ENCODE measurements at regions not wholly inside any gene's neighbourhood (a gene's known extent, or its start where the extent isn't known, plus 50 kb on each side); places are given as distances from the start of the nearest gene placed in this dataset.

DNA sequence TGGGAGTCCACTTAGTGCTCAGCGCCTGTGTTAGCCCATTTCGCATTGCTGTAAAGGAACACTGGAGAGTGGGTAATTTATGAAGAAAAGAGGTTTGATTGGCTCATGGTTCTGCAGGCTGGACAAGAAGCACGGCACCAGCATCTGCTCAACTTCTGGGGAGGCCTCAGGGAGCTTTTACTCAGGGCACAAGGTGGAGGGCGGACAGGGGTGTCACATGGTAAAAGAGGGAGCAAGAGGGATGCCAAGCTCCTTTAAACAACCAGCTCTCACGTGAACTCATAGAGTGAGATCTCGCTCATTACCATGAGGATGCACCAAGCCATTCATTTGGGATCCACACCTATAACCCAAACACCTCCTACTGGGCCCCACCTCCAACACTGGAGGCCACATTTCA is 181.4 kb upstream of the TLE3 start:
- Mint-ChIP-seq H3K4me3 (no peak overlapping the region), H3K27ac (no peak overlapping the region), H3K4me1 (peaks cover 36% of the 10 kb centered on the region), H3K27me3 (peaks cover 4% of the 10 kb centered on the region), H3K9me3 (peaks cover 4% of the 10 kb centered on the region), H3K36me3 (peaks cover 3% of the 10 kb centered on the region)
- DNase-seq (ENCODE audit: low spot score in 2 of 2) (no peak), ATAC-seq (ENCODE audit: low read depth) (no peak)

DNA sequence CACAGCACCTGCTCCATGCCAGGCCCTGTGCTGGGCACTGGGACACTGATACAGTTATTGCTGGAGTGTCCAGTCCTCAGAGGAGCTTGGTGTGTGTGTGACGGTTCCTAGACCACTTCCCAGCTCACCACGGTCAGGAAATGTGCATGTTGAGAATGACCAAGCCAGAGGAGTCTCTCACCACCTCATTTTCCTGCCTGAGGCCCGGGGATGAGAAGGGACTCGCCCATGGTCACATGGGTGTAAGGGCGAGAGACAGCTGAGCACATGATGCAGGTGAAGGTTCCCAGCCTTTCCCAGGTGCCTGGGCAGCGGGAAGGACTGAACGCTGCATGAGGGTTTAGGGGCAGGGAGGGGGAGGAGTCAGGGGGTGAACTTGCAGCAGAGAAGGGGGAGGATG is 180.9 kb upstream of the TLE3 start:
- peaks cover 38% of the 10 kb centered on the region for H3K4me1 Mint-ChIP-seq
- H3K9me3 Mint-ChIP-seq, result peaks cover 4% of the 10 kb centered on the region
- no peak overlapping the region for H3K27ac Mint-ChIP-seq
- peaks cover 3% of the 10 kb centered on the region for H3K36me3 Mint-ChIP-seq
- DNase-seq (ENCODE audit: low spot score in 2 of 2) (no peak), ATAC-seq (ENCODE audit: low read depth) (no peak)
- H3K4me3 Mint-ChIP-seq, result no peak overlapping the region
- peaks cover 4% of the 10 kb centered on the region for H3K27me3 Mint-ChIP-seq

DNA sequence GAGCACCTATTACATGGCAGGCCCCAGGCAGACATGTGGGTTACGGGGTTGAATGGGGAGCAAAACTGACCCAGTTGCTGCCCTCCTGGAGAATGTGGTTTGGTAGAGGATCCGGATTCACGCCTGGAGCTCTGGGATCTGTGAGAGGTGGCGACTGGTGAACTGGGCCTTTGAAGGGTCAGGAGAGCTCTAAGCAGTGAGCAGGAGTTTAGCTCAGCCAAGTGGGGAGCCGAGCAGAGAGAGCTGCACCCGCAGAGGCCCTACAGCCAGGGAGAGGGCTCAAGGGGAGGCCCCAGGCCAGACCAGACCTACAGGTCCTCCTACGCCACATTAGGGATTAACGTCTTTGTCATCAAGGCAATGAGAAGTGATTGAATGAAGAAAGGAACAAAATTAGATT is 179.8 kb upstream of the TLE3 start:
- DNase-seq (ENCODE audit: low spot score in 2 of 2) (no peak), ATAC-seq (ENCODE audit: low read depth) (no peak)
- peaks cover under 1% of the 10 kb centered on the region for H3K27me3 Mint-ChIP-seq
- H3K36me3 Mint-ChIP-seq, result peaks cover under 1% of the 10 kb centered on the region
- H3K9me3 Mint-ChIP-seq, result peaks cover under 1% of the 10 kb centered on the region
- H3K4me1 Mint-ChIP-seq, result peaks cover 35% of the 10 kb centered on the region
- H3K27ac Mint-ChIP-seq, result no peak overlapping the region
- H3K4me3 Mint-ChIP-seq, result no peak overlapping the region

DNA sequence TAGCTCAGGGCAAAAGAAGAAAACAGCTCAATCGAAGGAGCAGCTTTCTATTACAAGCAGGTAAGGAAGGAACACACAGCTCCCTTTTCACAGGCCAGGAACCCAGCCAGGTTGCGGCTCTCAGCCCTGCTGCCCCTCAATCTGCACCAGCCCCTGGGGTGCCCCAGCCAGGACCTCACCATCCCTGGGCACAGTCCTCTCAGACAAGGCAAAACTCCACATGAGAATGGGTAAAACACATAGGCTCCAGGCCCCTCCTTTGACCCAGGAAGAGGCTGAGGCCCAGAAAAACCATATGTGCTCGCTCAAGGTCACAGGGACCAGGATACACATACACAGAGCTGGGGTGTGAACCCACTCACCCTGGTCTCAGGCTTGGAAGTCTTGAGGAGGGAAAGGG is 178.7 kb upstream of the TLE3 start:
- DNase-seq (ENCODE audit: low spot score in 2 of 2) (no peak), ATAC-seq (ENCODE audit: low read depth) (no peak)
- Mint-ChIP-seq H3K4me3 (no peak overlapping the region), H3K9me3 (no peaks in the 10 kb centered on the region), H3K27me3 (no peaks in the 10 kb centered on the region), H3K4me1 (peaks cover 29% of the 10 kb centered on the region), H3K27ac (no peak overlapping the region), H3K36me3 (no peaks in the 10 kb centered on the region)

DNA sequence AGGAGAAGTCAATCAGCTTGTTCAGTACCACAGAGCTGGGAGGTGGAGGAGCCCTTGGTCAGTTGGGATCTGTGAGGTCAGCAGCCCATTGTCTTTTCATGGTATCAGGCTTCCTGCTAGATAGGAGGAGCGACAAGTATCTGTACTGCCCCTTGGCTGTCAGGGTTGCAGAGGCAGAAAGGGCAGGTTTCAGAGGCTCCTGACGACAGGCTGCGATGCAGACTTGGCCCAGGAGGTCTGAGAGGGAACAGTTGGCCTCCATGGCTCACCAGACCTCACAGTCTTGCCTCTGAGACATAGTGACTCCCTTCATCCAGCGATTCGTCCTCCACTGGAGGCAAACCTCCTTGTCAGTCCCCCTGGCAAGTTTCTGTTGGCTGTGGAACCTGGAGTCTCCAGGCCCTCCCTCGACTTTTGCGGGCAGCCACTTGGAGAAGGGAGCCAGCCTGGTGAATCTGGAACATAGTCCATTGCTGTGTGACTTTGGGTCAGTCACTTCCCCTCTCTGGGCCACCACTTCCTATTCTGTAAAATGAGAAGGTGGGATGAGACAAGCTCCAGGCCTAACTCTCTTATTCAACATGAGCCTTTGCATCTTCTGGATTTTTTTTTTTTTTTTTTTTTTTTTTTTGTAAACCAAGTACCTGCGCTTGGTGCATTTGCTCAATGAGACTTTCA is 177.9 kb upstream of the TLE3 start:
- ATAC-seq (ENCODE audit: low read depth) (no peak), DNase-seq (ENCODE audit: low spot score in 2 of 2) (no peak)
- H3K9me3 Mint-ChIP-seq, result no peaks in the 10 kb centered on the region
- no peaks in the 10 kb centered on the region for H3K36me3 Mint-ChIP-seq
- peaks cover 27% of the 10 kb centered on the region for H3K4me1 Mint-ChIP-seq
- no peaks in the 10 kb centered on the region for H3K27me3 Mint-ChIP-seq
- no peak overlapping the region for H3K27ac Mint-ChIP-seq
- no peak overlapping the region for H3K4me3 Mint-ChIP-seq

DNA sequence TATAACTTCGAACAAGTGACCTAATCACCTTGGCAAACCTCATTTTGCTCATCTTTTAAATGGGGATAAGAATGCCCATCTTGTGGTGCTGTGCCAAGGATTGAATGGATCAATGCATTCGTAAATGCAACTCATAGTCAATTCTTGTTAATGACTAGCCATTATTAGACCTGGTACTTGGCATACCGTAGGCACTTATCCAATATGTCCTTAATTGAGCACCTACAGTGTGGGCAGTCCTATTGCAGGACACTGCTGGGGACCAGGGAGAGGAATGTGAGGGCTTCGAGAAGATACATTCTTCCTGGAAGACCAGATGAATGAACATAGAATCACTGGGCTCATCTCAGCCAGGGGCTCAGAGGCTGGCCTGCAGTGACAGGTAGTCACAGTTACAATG is 177.2 kb upstream of the TLE3 start:
- Mint-ChIP-seq H3K27me3 (no peaks in the 10 kb centered on the region), H3K27ac (no peak overlapping the region)
- no peak for ATAC-seq (ENCODE audit: low read depth)

DNA sequence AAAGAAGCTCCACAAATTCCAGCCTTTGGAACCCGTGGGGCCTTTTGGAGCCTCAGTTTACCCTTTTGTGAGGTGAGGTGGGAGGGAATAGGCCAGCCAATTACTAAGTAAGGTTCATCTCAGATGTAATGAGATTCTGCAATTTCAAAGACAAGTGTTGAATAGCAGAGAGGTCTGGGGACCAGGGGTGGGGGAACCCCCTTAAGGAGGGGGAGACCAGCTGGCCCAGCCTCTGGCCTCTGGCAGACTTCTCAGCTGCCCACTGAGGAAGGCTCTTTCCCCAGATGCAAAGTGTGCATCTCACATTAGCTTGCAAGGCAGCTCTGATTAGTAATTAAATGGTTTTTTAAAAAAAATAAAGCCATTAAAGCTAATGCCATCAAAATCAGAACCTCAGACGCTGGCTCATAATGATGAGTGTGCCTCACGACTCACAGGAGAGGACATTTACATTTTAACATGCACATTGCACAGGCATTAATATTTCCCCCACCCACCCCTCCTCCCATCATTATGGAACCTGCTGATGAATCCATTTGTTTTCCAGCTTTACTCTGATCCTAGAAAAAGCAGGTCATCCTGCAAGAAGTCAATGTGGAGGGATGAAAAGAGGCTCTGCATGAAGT is 176.7 kb upstream of the TLE3 start:
- H3K4me1 Mint-ChIP-seq, result peaks cover 31% of the 10 kb centered on the region
- ATAC-seq (ENCODE audit: low read depth) (no peak), DNase-seq (ENCODE audit: low spot score in 2 of 2) (no peak)
- H3K4me3 Mint-ChIP-seq, result no peak overlapping the region
- no peaks in the 10 kb centered on the region for H3K36me3 Mint-ChIP-seq
- H3K27ac Mint-ChIP-seq, result no peak overlapping the region
- no peaks in the 10 kb centered on the region for H3K27me3 Mint-ChIP-seq
- no peaks in the 10 kb centered on the region for H3K9me3 Mint-ChIP-seq

More for the DNA sequence above, 177.2 kb upstream of the TLE3 start:
- Mint-ChIP-seq H3K4me3 (no peak overlapping the region), H3K36me3 (no peaks in the 10 kb centered on the region), H3K4me1 (peaks cover 27% of the 10 kb centered on the region), H3K9me3 (no peaks in the 10 kb centered on the region)
- no peak for DNase-seq (ENCODE audit: low spot score in 2 of 2)

DNA sequence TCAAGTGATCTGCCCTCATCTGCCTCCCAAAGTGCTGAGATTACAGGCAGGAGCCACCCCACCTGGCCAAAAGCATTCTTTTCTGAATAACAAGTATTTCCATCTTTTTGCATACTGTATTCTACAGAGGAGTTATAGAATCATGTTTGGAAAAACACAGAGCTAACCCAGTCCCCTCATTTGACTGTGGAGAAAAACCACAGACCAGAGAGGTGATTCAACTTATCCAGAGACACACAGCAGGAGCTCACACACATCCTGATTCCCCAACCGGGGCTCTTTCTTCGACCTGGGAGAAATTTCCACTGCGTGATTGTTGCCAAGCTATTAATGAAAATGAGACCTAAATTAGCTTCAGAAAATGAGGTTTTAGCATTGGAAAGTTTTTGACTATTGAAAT is 176.1 kb upstream of the TLE3 start:
- no peaks in the 10 kb centered on the region for H3K9me3 Mint-ChIP-seq
- ATAC-seq (ENCODE audit: low read depth), result no peak

DNA sequence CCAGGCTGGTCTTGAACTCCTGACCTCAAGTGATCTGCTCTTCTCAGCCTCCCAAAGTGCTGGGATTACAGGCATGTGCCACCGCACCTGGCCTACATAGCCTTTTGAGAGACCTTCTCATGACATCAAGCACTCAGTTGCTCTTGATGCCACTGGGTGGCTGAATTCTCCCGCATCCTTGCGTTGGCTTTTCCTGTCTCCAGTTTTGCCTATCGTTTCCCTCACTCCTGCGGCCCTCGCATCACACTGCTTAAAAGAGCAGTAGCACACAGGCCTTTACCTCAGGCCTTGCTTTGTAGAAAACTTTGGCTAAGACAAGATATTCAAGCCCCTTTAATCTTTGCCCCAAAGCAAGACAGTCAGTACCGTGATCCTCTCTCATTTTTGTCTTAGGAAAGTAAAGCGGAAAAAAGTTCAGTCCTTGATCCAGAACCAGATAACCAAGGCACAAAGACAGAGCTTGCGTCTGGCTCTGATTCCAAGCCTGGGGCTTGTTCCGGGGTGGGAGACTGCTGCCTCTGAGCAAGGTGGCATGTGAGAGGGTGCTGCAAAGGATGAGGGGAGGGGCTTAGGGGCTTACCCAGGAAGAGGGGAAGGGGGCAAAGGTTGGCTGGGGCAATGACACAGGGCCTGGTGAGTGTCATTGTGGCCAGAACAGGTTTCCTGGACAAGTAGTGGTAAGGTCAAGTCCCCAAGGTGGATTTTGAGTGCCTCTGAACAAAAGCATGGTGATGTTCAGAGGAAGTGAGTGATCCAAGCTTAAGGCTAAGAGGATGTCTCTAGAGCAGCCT is 175.0 kb upstream of the TLE3 start:
- DNase-seq (ENCODE audit: low spot score in 2 of 2) (no peak), ATAC-seq (ENCODE audit: low read depth) (no peak)
- no peaks in the 10 kb centered on the region for H3K9me3 Mint-ChIP-seq
- no peaks in the 10 kb centered on the region for H3K36me3 Mint-ChIP-seq
- no peaks in the 10 kb centered on the region for H3K27me3 Mint-ChIP-seq
- H3K4me3 Mint-ChIP-seq, result no peak overlapping the region
- no peak overlapping the region for H3K27ac Mint-ChIP-seq
- peaks cover 39% of the 10 kb centered on the region for H3K4me1 Mint-ChIP-seq

More for the DNA sequence above, 176.1 kb upstream of the TLE3 start:
- DNase-seq (ENCODE audit: low spot score in 2 of 2), result no peak
- Mint-ChIP-seq H3K27me3 (no peaks in the 10 kb centered on the region), H3K27ac (no peak overlapping the region), H3K4me1 (peaks cover 34% of the 10 kb centered on the region), H3K4me3 (no peak overlapping the region), H3K36me3 (no peaks in the 10 kb centered on the region)

DNA sequence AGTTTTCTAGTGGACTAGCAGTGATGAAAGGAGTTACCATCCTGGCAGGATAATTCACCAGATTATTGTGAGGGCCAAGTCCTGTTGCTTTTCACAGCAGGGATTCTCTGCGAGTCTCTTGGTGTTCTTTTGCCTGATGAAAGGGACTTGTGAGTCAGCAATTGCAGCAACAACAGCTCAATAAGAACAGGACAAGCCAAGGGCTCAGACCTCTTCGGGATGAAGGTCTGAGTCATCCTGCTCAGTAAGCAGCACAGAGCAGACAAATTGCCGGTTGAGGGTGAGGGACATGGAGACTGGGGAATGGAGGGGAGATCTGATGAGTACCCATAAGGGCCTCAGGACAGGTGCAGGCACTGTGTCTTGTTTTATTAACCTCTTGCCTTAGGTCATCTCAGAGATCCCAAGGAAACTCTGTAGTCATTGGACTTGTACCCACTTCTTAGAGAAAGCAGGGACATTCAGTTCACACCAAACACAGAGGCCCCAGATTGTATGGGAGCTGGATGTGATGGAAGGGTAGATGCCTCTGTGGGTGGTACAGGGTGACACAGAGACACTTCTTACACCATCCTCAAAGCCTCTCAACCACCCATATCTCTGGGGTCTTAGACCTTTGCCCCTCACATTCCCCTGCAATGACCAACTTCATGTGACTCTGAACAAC is 173.8 kb upstream of the TLE3 start:
- Mint-ChIP-seq H3K27me3 (peaks cover 2% of the 10 kb centered on the region), H3K27ac (no peak overlapping the region), H3K9me3 (no peaks in the 10 kb centered on the region), H3K4me1 (peaks cover 44% of the 10 kb centered on the region), H3K36me3 (no peaks in the 10 kb centered on the region), H3K4me3 (no peak overlapping the region)
- ATAC-seq (ENCODE audit: low read depth), result no peak
- no peak for DNase-seq (ENCODE audit: low spot score in 2 of 2)

DNA sequence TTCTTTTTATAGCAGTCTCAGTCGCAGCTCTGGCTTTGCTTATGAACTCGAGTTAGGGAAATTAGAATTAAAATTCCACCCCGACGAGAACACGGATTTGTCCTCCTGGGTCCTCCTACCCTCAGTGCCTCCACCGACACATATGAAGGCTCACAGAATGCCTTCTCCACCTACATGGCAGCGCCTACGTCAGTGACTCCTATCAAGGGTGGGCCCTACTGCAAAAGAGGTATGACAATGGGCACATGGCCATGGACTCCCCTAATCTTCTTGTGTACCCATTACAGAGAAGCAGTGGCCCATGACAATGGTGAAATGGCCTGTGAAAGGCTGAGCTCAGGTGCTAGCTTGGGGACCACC is 173.0 kb upstream of the TLE3 start:
- no peak overlapping the region for H3K27ac Mint-ChIP-seq
- H3K9me3 Mint-ChIP-seq, result no peaks in the 10 kb centered on the region
- ATAC-seq (ENCODE audit: low read depth), result no peak
- H3K27me3 Mint-ChIP-seq, result peaks cover 2% of the 10 kb centered on the region
- no peak overlapping the region for H3K4me3 Mint-ChIP-seq
- no peak for DNase-seq (ENCODE audit: low spot score in 2 of 2)
- peaks cover 49% of the 10 kb centered on the region for H3K4me1 Mint-ChIP-seq
- no peaks in the 10 kb centered on the region for H3K36me3 Mint-ChIP-seq

DNA sequence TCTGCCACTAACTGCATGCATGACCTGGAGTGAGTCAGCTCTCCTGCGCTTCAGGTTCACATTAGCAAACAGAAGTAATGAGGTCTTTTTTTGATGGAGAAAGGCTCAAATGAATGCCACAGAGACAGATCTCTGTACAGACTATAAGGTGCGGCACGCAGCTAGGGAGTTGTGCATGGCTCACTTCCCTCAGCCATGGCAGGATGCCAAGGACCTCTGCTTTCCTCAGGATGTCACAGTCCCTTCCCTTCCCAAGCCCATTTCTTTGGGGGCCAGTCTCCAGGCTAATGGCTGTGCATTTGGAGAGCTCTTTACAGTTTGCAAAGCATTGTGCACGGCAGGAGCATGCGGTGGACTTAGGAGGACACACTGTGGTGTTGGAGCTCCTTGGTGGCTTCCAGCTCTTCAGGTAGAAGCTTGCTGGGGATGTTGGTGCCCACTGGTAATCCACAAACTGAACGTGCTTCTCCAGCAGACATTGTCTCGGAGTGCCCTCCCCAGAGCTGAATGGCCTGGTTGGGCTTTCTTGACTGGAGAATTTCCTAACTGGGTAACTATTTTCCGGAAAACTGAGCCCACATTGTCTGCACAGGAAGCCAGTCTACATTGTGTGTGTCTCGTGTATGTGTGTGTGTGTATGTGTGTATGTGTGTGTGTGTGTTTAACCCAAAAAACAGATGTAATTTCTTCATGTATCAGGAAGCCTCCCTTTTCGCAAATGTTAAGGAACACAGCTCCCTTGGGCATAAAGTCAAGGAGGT is 172.5 kb upstream of the TLE3 start:
- Mint-ChIP-seq H3K27me3 (peaks cover 2% of the 10 kb centered on the region), H3K36me3 (no peaks in the 10 kb centered on the region), H3K4me3 (no peak overlapping the region), H3K27ac (no peak overlapping the region), H3K9me3 (no peaks in the 10 kb centered on the region), H3K4me1 (peaks cover 53% of the 10 kb centered on the region)
- ATAC-seq (ENCODE audit: low read depth) (no peak), DNase-seq (ENCODE audit: low spot score in 2 of 2) (no peak)

DNA sequence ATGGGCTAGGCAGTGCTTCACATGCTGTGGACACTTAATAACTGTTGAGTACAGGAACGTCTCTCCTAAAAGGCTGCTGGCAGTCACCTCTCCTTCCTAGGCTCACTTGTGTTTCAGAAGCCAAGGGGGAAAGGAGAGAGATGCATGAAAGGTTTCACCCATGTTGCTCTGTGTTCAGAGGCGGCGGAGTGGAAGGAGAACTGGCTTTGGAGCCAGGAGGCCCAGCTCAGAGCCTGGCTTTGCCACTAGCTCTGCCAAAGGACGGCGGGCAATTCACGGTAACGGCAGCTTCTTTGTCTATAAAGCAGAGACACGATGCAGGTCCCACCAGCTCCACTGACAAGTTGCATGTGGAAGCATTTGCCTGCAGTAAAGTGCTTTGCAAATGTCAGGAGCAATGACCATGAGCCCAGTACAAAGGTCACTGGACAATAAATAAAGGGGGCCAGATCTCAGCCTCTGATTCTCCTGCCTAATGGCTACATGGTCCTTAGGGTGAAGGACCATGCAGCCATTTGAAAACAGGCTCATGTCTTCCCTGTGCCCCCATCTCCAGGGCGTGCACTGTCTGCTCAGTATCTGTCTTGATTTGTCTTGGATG is 171.7 kb upstream of the TLE3 start:
- Mint-ChIP-seq H3K36me3 (no peaks in the 10 kb centered on the region), H3K27ac (no peak overlapping the region), H3K4me3 (no peak overlapping the region), H3K9me3 (no peaks in the 10 kb centered on the region), H3K4me1 (peaks cover 49% of the 10 kb centered on the region), H3K27me3 (peaks cover 2% of the 10 kb centered on the region)
- no peak for DNase-seq (ENCODE audit: low spot score in 2 of 2)
- peak; percentile 1 for ATAC-seq (ENCODE audit: low read depth)
